H9 (cell line): ENCODE measurements at regions not wholly inside any gene's neighbourhood (a gene's known extent, or its start where the extent isn't known, plus 50 kb on each side); places are given as distances from the start of the nearest gene placed in this dataset.

Experiments
- DNase-seq: peaks from one replicate; pipeline ENCODE4 v3.0.0-alpha.2; 2017
- H2AFZ ChIP-seq: one replicate; pipeline ENCODE4 v1.6.1; 2013; ENCODE audit warnings: mild to moderate bottlenecking, low read length, control low read depth, moderate library complexity
- H2AK5ac ChIP-seq: 2 replicates; pipeline ENCODE4 v1.6.1; 2013; ENCODE audit warnings: low read length, control low read depth, mixed read lengths; ENCODE audit not compliant: insufficient read length
- H2BK120ac ChIP-seq: one replicate; pipeline ENCODE4 v1.6.1; 2013; ENCODE audit warnings: low read depth, mild to moderate bottlenecking, low read length, control low read depth, inconsistent platforms; ENCODE audit not compliant: poor library complexity, severe bottlenecking
- H2BK12ac ChIP-seq: 2 replicates; pipeline ENCODE4 v1.6.1; 2013; ENCODE audit warnings: low read length, control low read depth, mixed read lengths, low read depth; ENCODE audit not compliant: insufficient read length
- H2BK15ac ChIP-seq: 2 replicates; pipeline ENCODE4 v1.6.1; 2013; ENCODE audit warnings: low read depth, low read length, control low read depth
- H2BK20ac ChIP-seq: one replicate; pipeline ENCODE4 v1.6.1; 2013; ENCODE audit warnings: low read depth, mild to moderate bottlenecking, low read length, control low read depth, inconsistent platforms; ENCODE audit not compliant: poor library complexity, severe bottlenecking
- H2BK5ac ChIP-seq: 2 replicates; pipeline ENCODE4 v1.6.1; 2013; ENCODE audit warnings: low read length, control low read depth, mixed read lengths; ENCODE audit not compliant: insufficient read length
- H3K14ac ChIP-seq: 2 replicates; pipeline ENCODE4 v1.6.1; 2013; ENCODE audit warnings: low read length, control low read depth; ENCODE audit not compliant: insufficient read depth
- H3K18ac ChIP-seq: 2 replicates; pipeline ENCODE4 v1.6.1; 2013; ENCODE audit warnings: low read depth, mild to moderate bottlenecking, mixed read lengths, low read length, control low read depth; ENCODE audit not compliant: insufficient read length
- H3K23ac ChIP-seq: 2 replicates; pipeline ENCODE4 v1.6.1; 2013; ENCODE audit warnings: low read length, control low read depth, mixed read lengths, low read depth; ENCODE audit not compliant: insufficient read length
- H3K23me2 ChIP-seq: 2 replicates; pipeline ENCODE4 v1.6.1; 2013; ENCODE audit warnings: low read depth, mild to moderate bottlenecking, mixed read lengths, low read length, control low read depth; ENCODE audit not compliant: insufficient read length, poor library complexity, severe bottlenecking
- H3K27ac ChIP-seq: 2 replicates; pipeline ENCODE4 v1.5.1; 2013; ENCODE audit warnings: low read length, control low read depth, mixed read lengths, low read depth; ENCODE audit not compliant: insufficient read length
- H3K27me3 ChIP-seq: 2 replicates; pipeline ENCODE4 v1.6.1; 2013; ENCODE audit warnings: low read length, control low read depth, inconsistent platforms; ENCODE audit not compliant: insufficient read depth
- H3K4ac ChIP-seq: 2 replicates; pipeline ENCODE4 v1.6.1; 2013; ENCODE audit warnings: low read depth, mild to moderate bottlenecking, control low read depth, inconsistent platforms, low read length, moderate library complexity
- H3K4me1 ChIP-seq: 2 replicates; pipeline ENCODE4 v1.6.1; 2013; ENCODE audit warnings: low read length, control low read depth, inconsistent platforms; ENCODE audit not compliant: insufficient read depth
- H3K4me2 ChIP-seq: 2 replicates; pipeline ENCODE4 v1.6.1; 2013; ENCODE audit warnings: low read length, control low read depth, mixed read lengths; ENCODE audit not compliant: insufficient read length, insufficient read depth
- H3K56ac ChIP-seq: 2 replicates; pipeline ENCODE4 v1.6.1; 2013; ENCODE audit warnings: low read depth, mild to moderate bottlenecking, mixed read lengths, low read length, control low read depth; ENCODE audit not compliant: insufficient read length
- H3K79me1 ChIP-seq: 2 replicates; pipeline ENCODE4 v1.6.1; 2013; ENCODE audit warnings: low read depth, mild to moderate bottlenecking, moderate library complexity, low read length, control low read depth, inconsistent platforms; ENCODE audit not compliant: insufficient read depth, poor library complexity, severe bottlenecking
- H3K79me2 ChIP-seq: 2 replicates; pipeline ENCODE4 v1.6.1; 2013; ENCODE audit warnings: low read length, control low read depth, inconsistent platforms; ENCODE audit not compliant: insufficient read depth
- H3K9ac ChIP-seq: 2 replicates; pipeline ENCODE4 v1.6.1; 2013; ENCODE audit warnings: low read length, control low read depth, mixed read lengths; ENCODE audit not compliant: insufficient read length; ENCODE audit errors: extremely low read depth
- H3K9me3 ChIP-seq: one replicate; pipeline ENCODE4 v1.6.1; 2013; ENCODE audit warnings: low read depth, low read length, inconsistent platforms; ENCODE audit not compliant: control insufficient read depth
- H3T11ph ChIP-seq: one replicate; pipeline ENCODE4 v1.6.1; 2013; ENCODE audit warnings: mild to moderate bottlenecking, low read length, control low read depth, inconsistent platforms
- H4K20me1 ChIP-seq: one replicate; pipeline ENCODE4 v1.6.1; 2013; ENCODE audit not compliant: control insufficient read depth, insufficient read length, insufficient read depth
- H4K5ac ChIP-seq: 2 replicates; pipeline ENCODE4 v1.6.1; 2013; ENCODE audit warnings: low read depth, mild to moderate bottlenecking, mixed read lengths, low read length, control low read depth; ENCODE audit not compliant: insufficient read length
- H4K8ac ChIP-seq: replicated peaks from 2 replicates; pipeline ENCODE4 v1.6.1; 2013; ENCODE audit warnings: low read length, control low read depth, mixed read lengths, low read depth; ENCODE audit not compliant: insufficient read length
- H4K91ac ChIP-seq: 2 replicates; pipeline ENCODE4 v1.6.1; 2013; ENCODE audit warnings: low read depth, mild to moderate bottlenecking, moderate library complexity, mixed read lengths, low read length, control low read depth; ENCODE audit not compliant: insufficient read length
- H3K27ac Mint-ChIP-seq, 3 experiments: 2 replicates in 2 of 3; 3 replicates in 1 of 3; pipeline ENCODE4 v1.8.0; 2020 to 2021; ENCODE audit warnings: mixed read lengths in 3 of 3, mild to moderate bottlenecking in 1 of 3, moderate library complexity in 1 of 3
- H3K27me3 Mint-ChIP-seq: 2 replicates; pipeline ENCODE4 v1.8.0; 2021; ENCODE audit warnings: low read depth, mild to moderate bottlenecking, moderate library complexity, mixed read lengths
- H3K36me3 Mint-ChIP-seq, 3 experiments: 2 replicates in 2 of 3; 3 replicates in 1 of 3; pipeline ENCODE4 v1.8.0; 2020 to 2021; ENCODE audit warnings: low read depth in 3 of 3, mixed read lengths in 3 of 3; ENCODE audit not compliant: insufficient read depth in 1 of 3
- H3K4me1 Mint-ChIP-seq, 2 experiments: 2 replicates each; pipeline ENCODE4 v1.8.0; 2020; ENCODE audit warnings: mixed read lengths in 2 of 2
- H3K4me3 Mint-ChIP-seq, 2 experiments: 2 replicates in 1 of 2; 3 replicates in 1 of 2; pipeline ENCODE4 v1.8.0; 2020 to 2021; ENCODE audit warnings: mild to moderate bottlenecking in 2 of 2, mixed read lengths in 2 of 2, moderate library complexity in 1 of 2
- H3K9me3 Mint-ChIP-seq, 2 experiments: 2 replicates in 1 of 2; 3 replicates in 1 of 2; pipeline ENCODE4 v1.8.0; 2020; ENCODE audit warnings: mild to moderate bottlenecking in 2 of 2, mixed read lengths in 2 of 2, moderate library complexity in 1 of 2
- CTCF ChIP-seq: fragments of 200-600 bp; sonication (generic); conservative IDR thresholded peaks from 3 replicates; pipeline ENCODE4 v1.8.0; 2021; ENCODE audit warnings: antibody characterized with exemption, mild to moderate bottlenecking
- WGBS: extraction: QIAGEN DNeasy Blood & Tissue Kit; methylation state at CpG from one replicate; pipeline ENCODE4 v1.1.7; 2013; ENCODE audit warnings: missing lambda C conversion rate, low lambda C conversion rate, mixed read lengths; ENCODE audit not compliant: insufficient read length; ENCODE audit errors: extremely low coverage; 5-methylcytosine and 5-hydroxymethylcytosine counted together

GRCh38 chr10:129244757-129245156, 222.3 kb upstream of the MGMT start:
- peaks cover 3% of the 10 kb centered on the region; the same call in 1 of the 2 replicates for H3K27me3 Mint-ChIP-seq
- no peaks in the 10 kb centered on the region for H3K4me1 Mint-ChIP-seq

More at GRCh38 chr10:129244757-129245156, 222.3 kb upstream of the MGMT start:
- Histone ChIP-seq H3K14ac (no peak overlapping the region), H3K18ac (no peak overlapping the region), H2AK5ac (no peak overlapping the region), H2AFZ (no peak overlapping the region), H3T11ph (no peak overlapping the region), H3K79me2 (no peaks in the 10 kb centered on the region), H2BK5ac (no peak overlapping the region), H3K9ac (no peak overlapping the region), H3K23ac (no peak overlapping the region), H2BK15ac (no peak overlapping the region), H3K79me1 (no peaks in the 10 kb centered on the region), H3K4ac (no peak overlapping the region), H2BK12ac (no peak overlapping the region), H3K4me1 (no peaks in the 10 kb centered on the region), H4K8ac (no peak overlapping the region), H4K5ac (no peak overlapping the region), H2BK20ac (no peak overlapping the region), H3K4me2 (no peak overlapping the region), H4K20me1 (no peaks in the 10 kb centered on the region), H3K27me3 (no peaks in the 10 kb centered on the region), H2BK120ac (no peak overlapping the region), H4K91ac (no peak overlapping the region), H3K56ac (no peak overlapping the region), H3K27ac (no peak overlapping the region), H3K9me3 (no peaks in the 10 kb centered on the region), H3K23me2 (no peaks in the 10 kb centered on the region)
- Mint-ChIP-seq H3K36me3 (no peaks in the 10 kb centered on the region), H3K4me3 (no peak overlapping the region), H3K27ac (peak overlapping the region in 1 of 3 experiments; percentile 90; a peak in 2 of 7 replicates), H3K9me3 (no peaks in the 10 kb centered on the region; a peak in 1 of 5 replicates)
- DNase-seq = no peak
- TF ChIP-seq CTCF = no peak
- WGBS = no CpG with 5 or more reads among the region's 9 CpGs
